ENCODE measurements at regions not wholly inside any gene's neighbourhood (a gene's known extent, or its start where the extent isn't known, plus 50 kb on each side); places are given as distances from the start of the nearest gene placed in this dataset.

DNA sequence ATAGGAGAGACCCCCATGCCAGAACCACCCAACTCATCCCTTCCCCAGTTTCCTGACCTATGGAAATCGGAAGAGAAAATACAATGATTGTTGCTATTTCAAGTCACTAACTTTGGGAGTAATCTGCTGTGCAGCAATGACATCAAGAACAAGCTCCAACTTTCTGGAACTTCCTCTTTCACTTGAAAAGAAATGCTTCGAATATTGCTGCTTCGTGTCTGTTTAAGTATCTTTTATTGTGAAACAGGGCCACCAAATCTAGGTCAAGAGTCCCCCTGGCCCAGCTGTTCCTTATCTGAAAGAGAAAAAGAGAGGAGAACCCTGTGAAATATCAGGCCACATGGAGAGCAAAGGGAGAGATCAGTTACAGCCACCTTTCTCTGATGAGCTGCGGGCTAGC, 59.4 kb upstream of the DNAH5 start:
- TF ChIP-seq, protein P1, sequence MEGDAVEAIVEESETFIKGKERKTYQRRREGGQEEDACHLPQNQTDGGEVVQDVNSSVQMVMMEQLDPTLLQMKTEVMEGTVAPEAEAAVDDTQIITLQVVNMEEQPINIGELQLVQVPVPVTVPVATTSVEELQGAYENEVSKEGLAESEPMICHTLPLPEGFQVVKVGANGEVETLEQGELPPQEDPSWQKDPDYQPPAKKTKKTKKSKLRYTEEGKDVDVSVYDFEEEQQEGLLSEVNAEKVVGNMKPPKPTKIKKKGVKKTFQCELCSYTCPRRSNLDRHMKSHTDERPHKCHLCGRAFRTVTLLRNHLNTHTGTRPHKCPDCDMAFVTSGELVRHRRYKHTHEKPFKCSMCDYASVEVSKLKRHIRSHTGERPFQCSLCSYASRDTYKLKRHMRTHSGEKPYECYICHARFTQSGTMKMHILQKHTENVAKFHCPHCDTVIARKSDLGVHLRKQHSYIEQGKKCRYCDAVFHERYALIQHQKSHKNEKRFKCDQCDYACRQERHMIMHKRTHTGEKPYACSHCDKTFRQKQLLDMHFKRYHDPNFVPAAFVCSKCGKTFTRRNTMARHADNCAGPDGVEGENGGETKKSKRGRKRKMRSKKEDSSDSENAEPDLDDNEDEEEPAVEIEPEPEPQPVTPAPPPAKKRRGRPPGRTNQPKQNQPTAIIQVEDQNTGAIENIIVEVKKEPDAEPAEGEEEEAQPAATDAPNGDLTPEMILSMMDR (IDR thresholded peaks at IDR 0.05): no peak
- TF ChIP-seq POLR2A (IDR thresholded peaks at IDR 0.05): no peak
- TF ChIP-seq POLR2AphosphoS5 (IDR thresholded peaks at IDR 0.05): no peak
- no peak for TF ChIP-seq EP300 (IDR thresholded peaks at IDR 0.05)
